Activated CD4-positive, alpha-beta T cell treated with anti-CD3 and anti-CD28 coated beads, Interleukin-10, Interleukin-2, amounts not matched to agents 100 ng/mL and 50 ng/mL, durations not matched to agents 16 hours and 8 hours (primary cell): ENCODE measurements at regions not wholly inside any gene's neighbourhood (a gene's known extent, or its start where the extent isn't known, plus 50 kb on each side); places are given as distances from the start of the nearest gene placed in this dataset.

Source experiments
- DNase-seq: peaks from one replicate; pipeline ENCODE4 v3.0.0-alpha.2; 2020

GRCh38 chr15:91562698-91563097 is 290.8 kb upstream of the SLCO3A1 start:
- no peak for DNase-seq

GRCh38 chr15:91564631-91565030 is 288.9 kb upstream of the SLCO3A1 start:
- DNase-seq: no peak

- DNase-seq: no peak
Measured at GRCh38 chr15:91566141-91566540, 287.4 kb upstream of the SLCO3A1 start.

- DNase-seq: no peak
Measured at GRCh38 chr15:91568036-91568435, 285.5 kb upstream of the SLCO3A1 start.

GRCh38 chr15:91572110-91572509 is 281.4 kb upstream of the SLCO3A1 start:
- no peak for DNase-seq

- DNase-seq: no peak
Measured at GRCh38 chr15:91576096-91576495, 277.4 kb upstream of the SLCO3A1 start.

- no peak for DNase-seq
Measured at GRCh38 chr15:91578511-91578910, 275.0 kb upstream of the SLCO3A1 start.

GRCh38 chr15:91584895-91585294 is 268.6 kb upstream of the SLCO3A1 start:
- no peak for DNase-seq

- DNase-seq: no peak
Measured at GRCh38 chr15:91586560-91586959, 266.9 kb upstream of the SLCO3A1 start.

- peak; percentile 27 for DNase-seq
Measured at GRCh38 chr15:91589360-91589759, 264.1 kb upstream of the SLCO3A1 start.

- no peak for DNase-seq
Measured at GRCh38 chr15:91592567-91592966, 260.9 kb upstream of the SLCO3A1 start.

- no peak for DNase-seq
Measured at GRCh38 chr15:91593067-91593466, 260.4 kb upstream of the SLCO3A1 start.

- no peak for DNase-seq
Measured at GRCh38 chr15:91593653-91594052, 259.9 kb upstream of the SLCO3A1 start.

GRCh38 chr15:91599261-91599660 is 254.2 kb upstream of the SLCO3A1 start:
- no peak for DNase-seq

GRCh38 chr15:91603384-91604080 is 250.0 kb upstream of the SLCO3A1 start:
- no peak for DNase-seq

- no peak for DNase-seq
Measured at GRCh38 chr15:91604122-91604521, 249.4 kb upstream of the SLCO3A1 start.

GRCh38 chr15:91605576-91605975 is 247.9 kb upstream of the SLCO3A1 start:
- no peak for DNase-seq

GRCh38 chr15:91609231-91609630 is 244.3 kb upstream of the SLCO3A1 start:
- DNase-seq: no peak

- DNase-seq: no peak
Measured at GRCh38 chr15:91609966-91610365, 243.5 kb upstream of the SLCO3A1 start.

GRCh38 chr15:91611561-91612323 is 241.8 kb upstream of the SLCO3A1 start:
- no peak for DNase-seq

GRCh38 chr15:91620229-91620628 is 233.3 kb upstream of the SLCO3A1 start:
- no peak for DNase-seq

GRCh38 chr15:91622235-91622634 is 231.3 kb upstream of the SLCO3A1 start:
- DNase-seq: no peak

GRCh38 chr15:91622711-91623342 is 230.7 kb upstream of the SLCO3A1 start:
- no peak for DNase-seq

- no peak for DNase-seq
Measured at GRCh38 chr15:91624353-91624968, 229.0 kb upstream of the SLCO3A1 start.
